Lower leg skin (tissue), 3 donors: ENCODE measurements at regions not wholly inside any gene's neighbourhood (a gene's known extent, or its start where the extent isn't known, plus 50 kb on each side); places are given as distances from the start of the nearest gene placed in this dataset.

Experiments used
- CTCF ChIP-seq, 3 donors: fragments of 450-650 bp; IDR thresholded peaks; one replicate each; pipeline ENCODE4 v1.5.1; 2016; ENCODE audit warnings: antibody characterized with exemption in 3 of 3, mild to moderate bottlenecking in 3 of 3, moderate library complexity in 2 of 3
- POLR2A ChIP-seq, 2 donors: fragments of 450-650 bp; IDR thresholded peaks; one replicate each; pipeline ENCODE4 v1.6.1; 2016 to 2017; ENCODE audit warnings: antibody characterized with exemption in 2 of 2, mild to moderate bottlenecking in 1 of 2, moderate library complexity in 1 of 2

GRCh38 chr6:50925981-50926380 lies 107.3 kb downstream of the TFAP2B start:
- TF ChIP-seq POLR2A (IDR thresholded peaks at IDR 0.05) (no peak), CTCF (IDR thresholded peaks at IDR 0.05) (no peak)
